ENCODE measurements at regions not wholly inside any gene's neighbourhood (a gene's known extent, or its start where the extent isn't known, plus 50 kb on each side); places are given as distances from the start of the nearest gene placed in this dataset.

DNA sequence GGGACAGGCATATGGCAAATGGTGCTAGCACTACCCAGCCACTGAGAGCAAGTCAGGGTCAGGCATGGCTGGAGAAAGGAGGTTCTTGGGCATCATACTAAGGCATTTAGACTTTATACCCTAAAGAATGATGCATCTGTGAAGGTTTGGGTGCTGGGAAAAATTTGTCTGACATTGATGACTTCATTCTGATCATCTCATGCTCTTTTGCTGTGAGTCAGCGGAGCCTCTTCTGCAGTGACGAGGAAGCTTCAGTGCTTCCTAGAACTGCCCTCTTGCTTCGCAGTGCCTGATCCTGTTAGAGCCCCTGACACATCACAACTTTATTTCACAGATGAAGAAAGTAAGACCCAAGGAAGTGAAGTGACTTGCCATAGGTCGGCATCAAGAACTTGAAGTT lies 266.6 kb upstream of the GAS1 start:
- TF ChIP-seq, protein P1, sequence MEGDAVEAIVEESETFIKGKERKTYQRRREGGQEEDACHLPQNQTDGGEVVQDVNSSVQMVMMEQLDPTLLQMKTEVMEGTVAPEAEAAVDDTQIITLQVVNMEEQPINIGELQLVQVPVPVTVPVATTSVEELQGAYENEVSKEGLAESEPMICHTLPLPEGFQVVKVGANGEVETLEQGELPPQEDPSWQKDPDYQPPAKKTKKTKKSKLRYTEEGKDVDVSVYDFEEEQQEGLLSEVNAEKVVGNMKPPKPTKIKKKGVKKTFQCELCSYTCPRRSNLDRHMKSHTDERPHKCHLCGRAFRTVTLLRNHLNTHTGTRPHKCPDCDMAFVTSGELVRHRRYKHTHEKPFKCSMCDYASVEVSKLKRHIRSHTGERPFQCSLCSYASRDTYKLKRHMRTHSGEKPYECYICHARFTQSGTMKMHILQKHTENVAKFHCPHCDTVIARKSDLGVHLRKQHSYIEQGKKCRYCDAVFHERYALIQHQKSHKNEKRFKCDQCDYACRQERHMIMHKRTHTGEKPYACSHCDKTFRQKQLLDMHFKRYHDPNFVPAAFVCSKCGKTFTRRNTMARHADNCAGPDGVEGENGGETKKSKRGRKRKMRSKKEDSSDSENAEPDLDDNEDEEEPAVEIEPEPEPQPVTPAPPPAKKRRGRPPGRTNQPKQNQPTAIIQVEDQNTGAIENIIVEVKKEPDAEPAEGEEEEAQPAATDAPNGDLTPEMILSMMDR (conservative IDR thresholded peaks at IDR 0.05; ENCODE audit: low read depth, low read length), result no peak
- no peak overlapping the region for H3K4me3 ChIP-seq (ENCODE audit: low read length)
- no peak for DNase-seq (ENCODE audit: low read depth)

GRCh38 chr9:87214991-87215390 lies 267.7 kb upstream of the GAS1 start:
- H3K4me3 ChIP-seq (ENCODE audit: low read length), result no peak overlapping the region
- DNase-seq (ENCODE audit: low read depth), result no peak
- TF ChIP-seq, protein P1 (conservative IDR thresholded peaks at IDR 0.05; ENCODE audit: low read depth, low read length), result no peak

DNA sequence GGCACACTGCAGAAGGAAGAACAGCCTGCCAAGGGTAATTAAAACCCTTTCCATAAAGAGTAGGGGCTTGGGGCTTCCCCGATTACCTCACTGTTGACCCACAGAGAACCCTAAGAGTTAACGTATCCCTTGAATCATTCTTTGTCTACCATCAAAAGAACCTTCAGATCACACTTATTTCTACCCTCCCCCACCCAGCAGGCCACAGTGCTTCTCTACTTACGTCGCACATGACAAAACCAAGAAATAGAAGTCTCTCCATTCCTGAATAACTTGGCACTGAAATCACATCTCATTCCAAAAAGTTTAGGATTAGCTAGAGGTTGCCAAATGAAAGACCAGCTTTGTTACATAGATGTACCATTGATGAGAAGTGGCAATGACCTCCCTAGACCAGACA lies 268.7 kb upstream of the GAS1 start:
- TF ChIP-seq, protein P1 (conservative IDR thresholded peaks at IDR 0.05; ENCODE audit: low read depth, low read length), result no peak
- DNase-seq (ENCODE audit: low read depth), result no peak
- H3K4me3 ChIP-seq (ENCODE audit: low read length), result no peak overlapping the region

- TF ChIP-seq, protein P1 (conservative IDR thresholded peaks at IDR 0.05; ENCODE audit: low read depth, low read length), result no peak
- no peak for DNase-seq (ENCODE audit: low read depth)
- no peak overlapping the region for H3K4me3 ChIP-seq (ENCODE audit: low read length)
These were observed 269.7 kb upstream of the GAS1 start for GRCh38 chr9:87216897-87217455.

DNA sequence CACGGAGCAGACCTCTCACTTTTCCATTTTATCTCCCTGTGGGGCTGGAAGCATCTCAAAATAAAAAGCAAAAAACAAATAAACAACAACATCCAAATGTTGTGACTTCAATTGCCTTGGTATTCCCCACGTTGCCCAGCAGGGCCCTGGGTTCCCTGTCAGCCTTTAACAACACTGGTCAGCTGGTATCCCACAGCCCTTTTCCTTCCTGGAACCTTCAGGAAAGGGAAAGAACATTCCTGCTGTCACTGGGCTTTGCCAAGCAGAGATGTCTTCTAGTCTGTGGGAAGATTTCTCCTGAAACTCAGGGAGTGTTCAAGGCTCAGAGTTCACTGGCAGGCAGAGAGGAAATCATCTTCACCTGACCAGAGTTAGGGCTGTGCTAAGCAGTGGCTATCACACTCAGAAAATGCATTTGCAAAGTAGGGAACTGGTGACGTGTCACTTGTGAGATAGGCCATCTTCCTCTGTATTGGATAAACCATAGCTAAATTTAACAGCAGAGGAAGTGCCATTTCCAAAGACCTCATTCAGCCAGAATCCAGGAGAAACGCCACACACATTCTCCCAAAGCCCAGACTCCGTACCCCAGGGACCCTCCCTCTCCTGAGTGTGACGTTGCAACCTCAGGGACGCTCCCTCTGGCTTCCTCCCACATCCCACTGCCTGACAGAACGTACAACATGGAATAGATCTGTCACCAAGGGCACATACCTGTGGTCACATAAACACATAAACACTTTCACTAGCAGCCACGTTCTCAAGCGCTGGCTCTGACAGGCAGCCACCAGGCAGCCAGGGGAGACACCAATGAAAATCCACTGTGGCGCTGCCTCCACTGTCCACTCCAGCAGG lies 274.0 kb upstream of the DAPK1 start:
- TF ChIP-seq, protein P1 (conservative IDR thresholded peaks at IDR 0.05; ENCODE audit: low read depth, low read length), result no peak
- H3K4me3 ChIP-seq (ENCODE audit: low read length), result no peak overlapping the region
- no peak for DNase-seq (ENCODE audit: low read depth)

DNA sequence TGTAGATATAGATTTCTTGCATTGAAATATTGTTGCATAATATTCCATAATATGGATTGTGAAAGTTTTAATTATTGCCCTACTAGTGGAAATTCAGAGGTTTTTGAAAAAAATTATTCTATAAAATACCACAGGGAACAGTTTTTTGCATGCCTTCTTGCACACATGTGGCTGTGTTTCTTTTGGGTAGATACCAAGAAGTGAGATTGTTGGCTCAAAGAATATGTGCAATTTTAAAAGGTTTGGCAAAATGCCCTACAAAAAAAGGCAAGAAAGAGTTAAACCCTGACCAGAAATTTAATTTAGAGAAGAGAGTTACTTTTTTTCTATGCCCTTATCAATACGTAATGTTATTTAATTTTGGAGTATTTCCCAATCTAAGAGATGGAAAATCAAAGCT lies 270.8 kb upstream of the DAPK1 start:
- H3K4me3 ChIP-seq (ENCODE audit: low read length), result no peak overlapping the region
- no peak for DNase-seq (ENCODE audit: low read depth)
- TF ChIP-seq, protein P1 (conservative IDR thresholded peaks at IDR 0.05; ENCODE audit: low read depth, low read length), result no peak

- no peak overlapping the region for H3K4me3 ChIP-seq (ENCODE audit: low read length)
- TF ChIP-seq, protein P1 (conservative IDR thresholded peaks at IDR 0.05; ENCODE audit: low read depth, low read length), result no peak
These were observed 270.2 kb upstream of the DAPK1 start for GRCh38 chr9:87227456-87227855.

More at GRCh38 chr9:87227456-87227855, 270.2 kb upstream of the DAPK1 start:
- DNase-seq (ENCODE audit: low read depth), result no peak

All from retinal pigment epithelial cell (primary cell).